ENCODE measurements at regions not wholly inside any gene's neighbourhood (a gene's known extent, or its start where the extent isn't known, plus 50 kb on each side); places are given as distances from the start of the nearest gene placed in this dataset.

DNA sequence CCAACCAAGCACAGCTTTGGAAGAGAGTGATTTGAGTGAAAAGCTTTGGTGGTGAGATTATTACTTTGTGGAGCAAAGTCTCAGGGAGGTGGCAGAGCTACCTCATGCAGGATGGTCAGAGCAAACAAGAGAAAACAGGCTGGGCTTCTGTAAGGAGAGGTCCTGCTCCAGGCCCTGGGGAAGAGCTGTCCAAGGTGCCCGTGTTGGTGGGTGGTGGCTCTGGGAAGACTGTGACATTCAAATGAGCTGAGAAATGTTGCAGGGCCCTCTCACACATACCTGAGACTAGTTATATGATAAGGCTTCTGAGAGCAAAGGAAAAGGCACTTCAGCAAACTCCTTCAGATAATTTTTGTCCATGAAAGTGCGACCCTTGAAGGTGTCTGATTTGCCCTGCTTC, 205.5 kb upstream of the SOX21 start:
- H3K79me2 ChIP-seq (ENCODE audit: insufficient read depth, low read length), result no peaks in the 10 kb centered on the region
- H3K23me2 ChIP-seq (ENCODE audit: insufficient read length, low read depth, low read length, poor library complexity, severe bottlenecking), result no peaks in the 10 kb centered on the region
- Mint-ChIP-seq H3K27ac (no peak overlapping the region; a peak in 1 of 7 replicates), H3K9me3 (no peaks in the 10 kb centered on the region), H3K4me1 (peaks cover 27 to 28% of the 10 kb centered on the region in 2 experiments), H3K36me3 (ENCODE audit: insufficient read depth in 1 of 3, low read depth in 3 of 3) (no peaks in the 10 kb centered on the region), H3K27me3 (ENCODE audit: low read depth) (no peaks in the 10 kb centered on the region), H3K4me3 (no peak overlapping the region)
- no peaks in the 10 kb centered on the region for H3K79me1 ChIP-seq (ENCODE audit: insufficient read depth, low read depth, low read length, poor library complexity, severe bottlenecking)
- no CpG with 5 or more reads among the region's 2 CpGs for WGBS (ENCODE audit: extremely low coverage, insufficient read length, low lambda C conversion rate)
- H3K4ac ChIP-seq (ENCODE audit: low read depth, low read length), result no peak overlapping the region
- H3K4me1 ChIP-seq (ENCODE audit: insufficient read depth, low read length), result peaks cover 6% of the 10 kb centered on the region; the same call in 1 of the 2 replicates
- H3K56ac ChIP-seq (ENCODE audit: insufficient read length, low read depth, low read length), result no peak overlapping the region
- H3K27ac ChIP-seq (ENCODE audit: insufficient read length, low read depth, low read length), result no peak overlapping the region
- DNase-seq, result peak; percentile 40
- no peaks in the 10 kb centered on the region for H4K20me1 ChIP-seq (ENCODE audit: control insufficient read depth, insufficient read depth, insufficient read length)
- H4K8ac ChIP-seq (replicated peaks; ENCODE audit: insufficient read length, low read depth, low read length), result no peak overlapping the region
- H2BK12ac ChIP-seq (ENCODE audit: insufficient read length, low read depth, low read length), result no peak overlapping the region
- H3T11ph ChIP-seq (ENCODE audit: low read length), result no peak overlapping the region
- no peaks in the 10 kb centered on the region for H3K27me3 ChIP-seq (ENCODE audit: insufficient read depth, low read length)
- H2BK120ac ChIP-seq (ENCODE audit: low read depth, low read length, poor library complexity, severe bottlenecking), result no peak overlapping the region
- no peak overlapping the region for H3K9ac ChIP-seq (ENCODE audit: extremely low read depth, insufficient read length, low read length)
- no peak overlapping the region for H2AFZ ChIP-seq (ENCODE audit: low read length)
- no peak for TF ChIP-seq CTCF (conservative IDR thresholded peaks at IDR 0.05)
- no peak overlapping the region for H2BK5ac ChIP-seq (ENCODE audit: insufficient read length, low read length)
- H2AK5ac ChIP-seq (ENCODE audit: insufficient read length, low read length), result no peak overlapping the region
- H4K91ac ChIP-seq (ENCODE audit: insufficient read length, low read depth, low read length), result no peak overlapping the region
- no peak overlapping the region for H2BK15ac ChIP-seq (ENCODE audit: low read depth, low read length)
- no peaks in the 10 kb centered on the region for H3K9me3 ChIP-seq (ENCODE audit: control insufficient read depth, low read depth, low read length)
- no peak overlapping the region for H3K18ac ChIP-seq (ENCODE audit: insufficient read length, low read depth, low read length)
- H2BK20ac ChIP-seq (ENCODE audit: low read depth, low read length, poor library complexity, severe bottlenecking), result no peak overlapping the region
- no peak overlapping the region for H3K14ac ChIP-seq (ENCODE audit: insufficient read depth, low read length)
- H3K4me2 ChIP-seq (ENCODE audit: insufficient read depth, insufficient read length, low read length), result no peak overlapping the region
- no peak overlapping the region for H4K5ac ChIP-seq (ENCODE audit: insufficient read length, low read depth, low read length)
- no peak overlapping the region for H3K23ac ChIP-seq (ENCODE audit: insufficient read length, low read depth, low read length)

All from H9 (cell line).